Fibroblast of skin of left biceps (primary cell): ENCODE measurements at regions not wholly inside any gene's neighbourhood (a gene's known extent, or its start where the extent isn't known, plus 50 kb on each side); places are given as distances from the start of the nearest gene placed in this dataset.
A peak's percentile ranks its signal among the peaks of the same experiment; 100 is the strongest.

Experiments used
- DNase-seq, 2 experiments: peaks; one replicate each; pipeline ENCODE4 v3.0.0-alpha.2; 2013; ENCODE audit warnings: low read depth in 2 of 2

- DNase-seq, result no peak
These were observed 161.0 kb upstream of the ADAMTS9 start for GRCh38 chr3:64848822-64849221.

GRCh38 chr3:64848127-64848800 is 160.5 kb upstream of the ADAMTS9 start:
- no peak for DNase-seq

- no peak for DNase-seq
These were observed 156.8 kb upstream of the ADAMTS9 start for GRCh38 chr3:64844558-64844957.

DNA sequence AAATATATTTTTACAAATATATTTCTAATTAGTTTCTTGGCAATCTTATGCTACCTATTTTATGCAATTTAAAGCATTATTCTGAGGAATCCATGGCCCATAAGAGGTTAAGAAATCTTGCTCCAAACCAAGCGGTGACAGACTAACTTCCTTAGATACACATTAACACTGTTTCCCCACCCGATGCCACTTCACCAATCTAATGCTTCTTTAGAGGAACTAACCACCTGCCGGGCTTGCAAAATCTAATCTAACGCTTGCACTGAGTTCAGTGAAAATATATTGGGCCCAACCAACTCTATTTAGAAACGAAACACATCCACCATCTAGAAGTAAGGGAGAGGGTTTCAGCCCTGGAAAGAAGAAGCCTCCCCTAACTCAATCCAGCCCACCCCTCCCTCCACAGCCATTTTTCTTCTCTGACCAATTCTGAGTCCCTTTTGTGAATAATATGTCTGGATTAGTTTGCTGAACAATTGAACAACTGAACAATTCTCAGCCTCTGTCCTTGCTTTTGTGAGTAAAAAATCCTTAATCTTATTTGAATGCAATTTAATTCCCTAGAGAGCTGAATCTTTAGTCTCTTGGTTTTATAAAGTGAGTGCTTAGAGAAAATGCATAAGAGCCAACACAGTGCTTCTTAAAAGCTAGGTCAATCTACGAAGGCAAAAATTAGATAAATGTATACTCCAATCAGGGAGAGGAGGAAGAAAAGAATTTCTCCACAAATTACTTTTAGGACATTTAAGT is 150.4 kb upstream of the ADAMTS9 start:
- DNase-seq, result no peak

- DNase-seq, result no peak
These were observed 149.4 kb upstream of the ADAMTS9 start for GRCh38 chr3:64837126-64837738.

- DNase-seq, result no peak
These were observed 148.3 kb upstream of the ADAMTS9 start for GRCh38 chr3:64836097-64836496.

GRCh38 chr3:64832098-64832497 is 144.3 kb upstream of the ADAMTS9 start:
- DNase-seq, result no peak

GRCh38 chr3:64830681-64831080 is 142.9 kb upstream of the ADAMTS9 start:
- DNase-seq, result no peak

DNA sequence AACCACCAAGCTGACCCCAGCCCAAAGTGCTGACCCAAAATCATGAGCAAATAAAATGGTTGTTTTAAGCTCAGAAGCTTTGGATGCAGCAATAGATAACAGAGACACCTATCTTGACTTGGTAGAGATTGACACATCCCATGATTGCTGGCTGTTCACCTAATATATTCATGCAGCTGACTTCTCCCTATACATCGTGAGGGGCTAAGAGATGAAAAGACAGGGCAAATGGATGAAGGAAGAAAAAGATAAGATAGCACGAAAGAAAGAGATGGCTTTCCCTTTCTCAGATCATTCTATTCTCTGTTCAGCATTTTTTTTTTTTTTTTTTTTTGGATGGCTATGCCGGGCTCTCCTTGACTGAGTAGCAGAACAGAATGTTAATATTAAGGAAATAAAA is 141.5 kb upstream of the ADAMTS9 start:
- no peak for DNase-seq

- peak; percentile 47 to 56 for DNase-seq
These were observed 140.5 kb upstream of the ADAMTS9 start for GRCh38 chr3:64828276-64828675.

- no peak for DNase-seq
These were observed 139.6 kb upstream of the ADAMTS9 start for GRCh38 chr3:64827431-64827830.

DNA sequence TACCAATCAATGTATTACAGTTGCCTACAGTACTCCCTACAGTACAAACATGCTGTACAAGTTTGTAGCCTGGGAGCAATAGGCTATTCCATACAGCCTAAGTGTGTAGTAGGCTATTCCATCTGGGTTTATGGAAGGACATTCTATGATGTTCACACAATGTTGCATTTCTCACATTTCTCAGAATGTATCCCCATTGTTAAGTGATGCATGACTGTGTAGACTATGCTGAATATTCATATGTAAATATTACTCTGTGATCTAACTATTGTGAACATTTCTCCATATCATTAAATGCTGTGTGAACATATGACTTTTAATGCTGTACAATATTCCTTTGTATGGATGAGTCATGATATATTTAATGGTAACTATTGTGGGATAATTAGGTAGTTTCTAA is 139.2 kb upstream of the ADAMTS9 start:
- no peak for DNase-seq

DNA sequence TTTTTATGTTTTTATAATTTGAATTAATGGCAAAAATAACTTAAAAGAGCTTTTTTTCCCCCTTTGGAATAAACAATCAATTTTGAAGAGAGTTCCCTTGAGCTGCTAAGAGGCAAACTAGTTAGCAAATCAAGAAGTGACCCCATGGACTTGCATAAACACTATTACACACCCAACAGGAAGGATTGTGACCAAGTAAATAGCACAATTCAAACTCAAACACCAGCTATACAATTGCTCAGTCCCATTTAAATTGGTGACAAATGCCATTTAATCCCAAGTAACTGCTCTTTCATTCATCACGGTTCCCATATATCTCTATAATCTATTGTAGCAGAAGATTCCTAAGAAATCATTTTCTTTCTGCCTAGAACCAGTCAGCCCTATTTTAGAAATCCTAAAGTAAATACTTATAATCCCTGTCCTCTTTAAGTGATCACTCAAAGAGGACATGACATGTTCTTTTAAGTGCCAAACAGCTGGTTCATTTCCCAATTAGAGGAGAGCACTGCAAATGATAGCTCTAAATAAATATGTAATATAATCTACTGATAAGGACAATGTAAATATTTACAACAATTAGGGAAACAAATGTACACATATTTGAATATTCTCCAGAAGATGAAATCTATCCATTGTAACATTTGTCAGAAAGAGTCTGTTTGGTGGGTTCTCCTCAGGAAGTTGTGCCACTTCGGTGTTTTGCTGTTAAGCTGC is 137.8 kb upstream of the ADAMTS9 start:
- no peak for DNase-seq

- peak; percentile 18 to 34 for DNase-seq
These were observed 136.7 kb upstream of the ADAMTS9 start for GRCh38 chr3:64824394-64824909.

- no peak for DNase-seq
These were observed 130.4 kb upstream of the ADAMTS9 start for GRCh38 chr3:64818196-64818595.

DNA sequence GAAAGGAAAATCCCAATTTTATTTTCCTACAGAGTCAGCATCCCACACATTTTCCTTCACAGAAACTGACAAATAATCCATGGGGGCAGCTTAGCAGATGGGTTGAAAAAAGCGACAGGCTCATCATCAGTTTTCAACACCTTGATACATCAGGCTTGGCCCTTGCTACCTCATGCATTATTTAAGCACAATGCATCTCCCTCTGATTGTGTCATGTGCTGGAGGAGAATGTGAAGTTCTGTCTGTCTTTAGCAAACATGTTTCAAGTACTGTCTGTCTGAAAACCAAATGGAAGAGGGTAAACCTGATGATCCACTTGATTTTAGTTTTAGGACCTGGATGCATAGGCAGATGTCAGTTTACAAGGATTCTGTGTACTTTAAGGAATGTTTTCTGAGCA is 128.6 kb upstream of the ADAMTS9 start:
- DNase-seq, result no peak

DNA sequence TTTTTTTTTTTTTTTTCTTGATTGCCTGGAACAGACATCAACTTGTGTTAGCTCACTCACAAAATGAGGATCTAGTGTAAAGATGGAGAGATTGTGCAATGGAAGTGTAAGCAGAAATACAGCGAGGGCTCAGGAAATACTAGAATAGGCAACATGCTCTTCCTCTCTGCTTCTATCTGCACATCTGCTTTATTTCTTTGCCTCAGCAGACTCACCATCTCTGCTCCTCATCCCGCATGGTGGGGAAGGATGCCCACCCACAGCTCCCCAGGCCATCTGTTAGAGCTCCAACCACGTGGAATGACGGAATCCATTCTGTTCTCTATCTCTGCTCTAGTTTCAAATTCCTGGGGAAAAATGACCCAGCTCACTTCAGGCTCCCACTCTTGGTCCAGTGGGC is 128.0 kb upstream of the ADAMTS9 start:
- no peak for DNase-seq

- peak; percentile 25 to 29 for DNase-seq
These were observed 127.4 kb upstream of the ADAMTS9 start for GRCh38 chr3:64815195-64815631.

DNA sequence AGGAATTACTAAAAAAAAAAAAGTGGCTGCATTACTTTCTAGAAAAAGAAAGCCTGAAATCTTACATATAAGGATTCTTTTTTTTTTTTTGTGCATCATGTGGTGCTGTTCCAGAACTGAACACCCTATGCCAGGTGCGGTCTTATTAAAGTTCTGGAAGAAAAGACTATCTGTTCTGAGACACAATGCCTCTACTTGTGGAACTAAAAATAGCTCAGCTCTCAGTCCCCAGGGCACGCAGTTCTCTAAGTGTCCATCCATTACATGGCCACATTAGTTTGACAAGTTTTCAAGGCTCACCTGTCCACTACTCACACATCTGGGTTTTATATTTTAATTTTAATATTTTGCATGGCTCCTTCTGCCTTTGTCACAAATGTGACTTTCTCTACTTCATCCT is 126.6 kb upstream of the ADAMTS9 start:
- no peak for DNase-seq

DNA sequence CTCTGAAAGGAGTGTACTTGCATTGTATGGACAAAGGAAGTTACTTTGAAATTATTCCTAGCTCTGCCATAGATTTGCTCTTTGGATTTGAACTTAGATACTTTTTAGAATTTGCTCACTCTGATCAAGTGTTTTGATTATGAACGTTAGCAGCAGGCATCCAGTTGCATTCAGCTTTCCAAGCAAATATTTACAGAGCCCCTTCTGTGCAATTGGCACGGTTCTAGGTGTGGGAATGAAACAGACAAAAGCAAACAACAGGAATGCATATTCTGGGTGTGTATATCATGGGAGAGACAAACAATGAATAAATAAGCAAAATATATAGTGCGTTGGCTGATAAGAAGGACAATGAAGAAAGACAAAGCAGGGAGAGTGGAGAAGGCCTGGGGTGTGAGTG is 125.5 kb upstream of the ADAMTS9 start:
- no peak for DNase-seq

DNA sequence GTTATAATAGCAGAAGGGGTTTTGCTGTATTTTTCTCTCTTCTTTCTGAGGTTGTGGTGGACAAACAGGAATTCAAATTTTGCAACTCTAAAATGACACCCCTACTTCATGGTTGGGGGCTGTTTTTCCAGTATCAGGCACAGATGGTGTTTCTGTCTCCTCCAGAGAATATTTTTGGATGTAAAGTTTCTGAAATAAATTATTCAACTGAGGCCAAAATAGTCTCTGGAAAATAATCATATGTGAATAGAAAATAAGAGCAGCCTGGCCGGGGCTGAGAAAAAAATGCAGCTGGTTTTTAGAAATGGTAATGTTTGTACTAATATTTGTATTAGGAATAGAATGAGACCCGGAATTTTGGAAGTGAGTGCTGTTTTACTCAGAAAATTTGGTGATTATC is 121.3 kb upstream of the ADAMTS9 start:
- DNase-seq, result no peak

- DNase-seq, result no peak
These were observed 120.3 kb upstream of the ADAMTS9 start for GRCh38 chr3:64808061-64808460.
